T47D (cell line): ENCODE measurements at regions not wholly inside any gene's neighbourhood (a gene's known extent, or its start where the extent isn't known, plus 50 kb on each side); places are given as distances from the start of the nearest gene placed in this dataset.
"Not testable (repeated sequence)": the region's sequence is repeated elsewhere in the genome, so short reads cannot be mapped to it uniquely, and the experiment has no call there.

ENCODE experiments used
- DNase-seq, 2 experiments: peaks; one replicate each; pipeline versions ENCODE4 v3.0.0 to v3.0.0-alpha.2; 2011 to 2012; ENCODE audit warnings: low read depth in 1 of 2, low spot score in 1 of 2
- JUND ChIP-seq: IDR thresholded peaks from 2 replicates; pipeline ENCODE4 v1.6.1; 2012; ENCODE audit warnings: low read depth
- in situ Hi-C: cut with HindIII; loops from 2 replicates; pipeline ENCODE4 v1.10.0; 2016; ENCODE audit warnings: low sequenced_read_pairs, low pct_unique_long_range_greater_than_20kb

DNA sequence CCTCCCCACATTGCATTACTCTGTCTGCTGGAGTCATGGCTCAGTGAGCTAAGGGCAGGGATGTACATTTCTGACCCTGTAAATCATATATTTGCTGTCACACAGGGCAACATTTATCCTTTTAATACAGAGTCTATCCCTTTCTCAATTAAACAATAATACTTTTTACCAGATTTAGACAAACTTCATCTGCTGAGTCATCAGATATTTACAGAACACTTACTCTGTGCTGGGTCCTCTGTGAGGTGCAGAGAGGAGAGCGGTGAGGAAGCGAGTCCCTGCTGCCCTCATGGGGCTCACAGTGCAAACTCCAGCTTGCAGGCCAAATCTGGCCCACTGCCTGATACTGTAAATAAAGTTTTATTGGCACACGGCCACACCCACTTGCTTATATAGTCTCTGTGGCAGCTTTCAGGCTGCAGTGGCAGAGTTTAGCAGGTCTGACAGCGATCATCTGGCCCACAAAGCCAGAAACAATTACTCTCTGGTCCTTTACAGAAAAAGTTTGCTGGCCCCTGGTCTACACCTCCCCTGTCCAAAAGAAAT is 144.5 kb downstream of the CDH26 start:
- TF ChIP-seq JUND = no peak
- in situ Hi-C loops = no loop called here
- peak in 1 of 2 experiments; percentile 18 for DNase-seq

DNA sequence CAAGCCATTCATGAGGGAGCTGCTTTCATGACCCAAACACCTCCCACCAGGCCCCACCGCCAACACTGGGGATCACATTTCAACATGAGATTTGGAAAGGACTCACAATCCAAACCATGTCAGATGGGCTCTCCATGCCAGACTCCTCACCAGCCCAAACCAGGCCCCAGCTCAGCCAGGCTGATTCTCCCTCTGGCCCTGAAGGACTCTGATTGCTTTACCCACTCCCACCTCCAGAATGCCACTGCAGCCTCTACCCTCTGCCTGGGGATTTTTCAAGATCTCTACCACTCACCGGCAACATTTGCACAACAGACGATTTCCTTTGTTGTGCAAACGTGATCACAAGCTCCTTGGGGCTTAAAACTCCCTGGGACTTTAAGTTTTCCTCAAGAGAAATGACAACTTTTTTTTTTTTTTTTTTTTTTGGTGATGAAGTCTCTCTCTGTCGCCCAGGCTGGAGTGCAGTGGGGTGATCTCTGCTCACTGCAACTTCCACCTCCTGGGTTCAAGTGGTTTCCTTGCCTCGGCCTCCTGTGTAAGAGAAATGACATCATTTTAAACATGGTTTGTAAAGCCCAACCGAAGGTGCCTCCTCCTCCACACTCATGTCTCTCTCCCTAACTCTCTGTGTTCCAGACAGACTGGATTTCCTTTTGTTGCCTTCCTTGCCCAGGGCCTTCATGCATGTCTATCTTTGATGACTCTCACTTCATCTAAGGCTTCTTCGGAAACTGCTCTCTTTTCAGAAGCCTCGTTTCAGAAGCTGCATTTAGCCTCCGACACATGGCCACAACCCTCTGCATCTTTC is 147.0 kb downstream of the CDH26 start:
- DNase-seq = no peak
- in situ Hi-C loops = no loop called here
- TF ChIP-seq JUND = no peak

DNA sequence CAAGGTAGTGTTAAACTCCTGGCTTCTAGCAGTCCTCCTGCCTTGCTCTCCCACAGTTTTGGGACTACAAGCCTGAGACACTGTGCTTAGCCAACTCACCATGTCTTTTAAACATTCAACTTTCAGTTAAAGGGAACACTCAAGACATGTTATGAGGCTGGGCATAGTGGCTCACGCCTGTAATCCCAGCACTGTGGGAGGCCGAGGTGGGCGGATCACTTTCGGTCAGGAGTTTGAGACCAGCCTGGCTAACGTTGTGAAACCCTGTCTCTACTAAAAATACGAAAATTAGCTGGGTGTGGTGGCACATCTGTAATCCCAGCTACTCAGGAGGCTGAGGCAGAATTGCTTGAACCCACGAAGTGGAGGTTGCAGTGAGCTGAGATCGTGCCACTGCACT is 148.0 kb downstream of the CDH26 start:
- in situ Hi-C loops, DNase-seq: not testable (repeated sequence)

DNA sequence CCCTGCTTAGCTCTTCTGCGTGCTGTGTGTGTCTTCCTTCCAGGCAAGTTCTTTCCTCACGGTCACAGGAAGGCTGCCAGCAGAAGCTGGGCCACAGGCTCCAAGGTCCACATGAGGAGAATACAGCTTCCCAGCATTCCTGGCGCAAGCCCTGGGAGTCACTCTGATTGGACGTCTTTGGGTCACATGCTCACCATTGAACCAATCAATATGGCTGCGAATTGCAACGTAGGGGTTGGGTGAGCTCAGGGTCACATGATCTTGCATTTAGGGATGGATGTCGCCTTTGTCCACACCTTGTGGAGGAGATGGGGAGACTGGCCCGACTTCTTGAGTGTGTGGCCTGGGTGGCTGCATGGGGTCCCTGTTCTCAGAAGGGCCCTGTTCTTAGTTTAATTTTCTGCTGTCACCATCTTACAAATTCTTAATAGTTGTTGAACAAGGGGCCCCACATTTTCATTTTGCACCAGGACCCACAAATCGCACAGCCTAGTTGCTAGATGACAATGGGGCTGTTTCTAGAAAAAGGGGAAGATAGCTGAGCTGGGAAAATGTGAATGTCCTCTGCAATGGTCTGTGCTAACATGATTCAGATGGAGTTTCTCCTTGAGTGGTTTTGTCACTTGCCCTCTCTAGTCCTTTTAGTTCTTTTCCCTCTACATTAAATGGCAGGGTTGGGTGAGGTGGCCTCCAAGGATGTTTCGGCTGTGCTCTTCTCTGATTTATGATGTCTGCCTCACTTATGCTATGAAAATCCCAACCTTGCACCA is 149.6 kb downstream of the CDH26 start:
- TF ChIP-seq JUND = no peak
- in situ Hi-C loops = no loop called here
- DNase-seq = no peak

DNA sequence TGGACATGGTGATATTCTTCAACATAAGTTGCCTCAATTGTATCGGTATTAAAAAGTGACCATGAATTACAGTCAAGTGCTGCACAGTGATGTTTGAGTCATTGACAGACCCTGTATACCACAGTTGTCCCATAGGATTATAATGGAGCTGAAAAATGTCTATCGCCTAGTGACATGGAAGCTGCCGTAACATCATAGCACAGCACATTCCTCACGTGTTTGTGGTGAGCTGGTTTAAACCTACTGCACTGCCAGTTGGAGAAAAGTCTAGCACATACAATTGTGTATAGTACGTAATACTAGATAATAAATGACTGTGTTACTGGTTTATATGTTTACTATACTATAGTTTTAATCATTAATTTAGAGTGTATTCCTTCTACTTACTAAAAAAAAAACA is 150.2 kb downstream of the CDH26 start:
- TF ChIP-seq JUND = no peak

DNA sequence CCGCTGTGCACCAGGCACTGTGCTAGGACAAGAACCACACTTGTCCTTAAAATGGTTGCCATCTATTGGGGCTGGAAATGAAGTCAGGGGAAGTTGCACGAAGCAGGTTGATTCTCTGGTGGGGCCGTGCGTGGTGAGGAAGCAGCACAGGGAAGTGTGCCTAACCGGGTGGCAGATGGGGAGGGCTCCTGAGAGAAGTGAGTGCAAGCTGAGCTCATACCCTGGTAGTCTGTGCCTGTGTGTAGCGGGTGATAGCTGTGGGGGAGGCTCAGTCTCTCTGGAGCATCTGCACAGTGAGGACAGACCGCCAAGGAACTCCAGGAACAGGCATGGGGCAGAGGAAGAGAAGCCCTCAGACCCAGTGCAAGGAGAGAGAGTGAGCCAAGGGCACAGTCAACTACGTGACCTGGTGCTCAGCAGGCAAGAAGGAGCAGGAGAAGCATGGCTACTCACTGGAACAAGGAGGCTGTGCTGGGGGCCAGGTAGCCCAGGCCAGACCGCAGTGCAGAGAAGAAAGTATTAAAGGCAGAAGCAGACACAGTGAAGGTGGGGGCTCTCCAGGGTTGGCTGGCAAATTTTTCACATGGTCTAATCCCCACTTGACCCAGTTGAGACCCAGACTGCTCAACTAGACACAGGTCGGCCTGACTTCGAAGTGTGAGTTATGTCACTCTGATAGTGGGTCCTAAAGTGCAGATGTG is 155.0 kb downstream of the CDH26 start:
- DNase-seq = no peak
- TF ChIP-seq JUND = no peak
- in situ Hi-C loops = no loop called here

More for the DNA sequence above, 150.2 kb downstream of the CDH26 start:
- in situ Hi-C loops = no loop called here
- DNase-seq = peak in 1 of 2 experiments; percentile 63

DNA sequence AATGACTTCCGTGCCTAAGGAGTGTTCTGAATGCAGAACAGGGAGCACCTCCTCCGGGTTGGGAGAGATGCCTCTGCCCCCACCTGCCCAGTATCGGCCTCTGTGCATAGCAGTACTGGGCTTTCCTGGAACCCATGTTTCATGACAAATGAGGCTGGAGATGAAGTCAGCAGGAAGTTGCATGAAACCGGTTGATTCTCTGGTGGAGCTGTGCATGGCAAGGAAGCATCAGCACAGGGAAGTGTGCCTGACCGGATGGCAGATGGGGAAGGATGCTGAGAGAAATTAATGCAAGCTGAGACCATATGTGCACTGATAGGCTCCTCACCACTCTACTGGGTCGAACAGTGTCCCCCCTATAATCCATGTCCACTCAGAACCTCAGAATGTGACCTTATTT is 155.5 kb downstream of the CDH26 start:
- in situ Hi-C loops = no loop called here
- TF ChIP-seq JUND = no peak
- no peak for DNase-seq

DNA sequence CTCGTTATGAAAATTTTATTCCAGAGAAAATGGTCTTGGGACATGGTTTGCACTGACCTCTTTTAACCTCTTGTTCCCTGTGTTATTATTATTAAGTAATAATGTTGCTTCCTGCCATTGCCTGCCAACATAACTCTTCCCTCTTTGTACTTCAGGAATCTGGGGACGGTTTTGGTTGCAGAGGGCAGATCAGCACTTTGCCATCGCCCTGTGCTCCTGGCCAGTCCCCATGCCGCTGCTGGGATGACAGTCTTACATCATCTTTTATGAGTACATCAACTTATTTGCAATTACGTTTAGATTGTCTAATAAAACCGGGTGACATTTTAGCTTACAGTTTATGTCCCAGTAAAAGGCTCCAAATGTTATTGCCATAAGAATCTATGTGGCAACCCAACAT is 157.2 kb downstream of the CDH26 start:
- in situ Hi-C loops = no loop called here
- no peak for TF ChIP-seq JUND
- no peak for DNase-seq

DNA sequence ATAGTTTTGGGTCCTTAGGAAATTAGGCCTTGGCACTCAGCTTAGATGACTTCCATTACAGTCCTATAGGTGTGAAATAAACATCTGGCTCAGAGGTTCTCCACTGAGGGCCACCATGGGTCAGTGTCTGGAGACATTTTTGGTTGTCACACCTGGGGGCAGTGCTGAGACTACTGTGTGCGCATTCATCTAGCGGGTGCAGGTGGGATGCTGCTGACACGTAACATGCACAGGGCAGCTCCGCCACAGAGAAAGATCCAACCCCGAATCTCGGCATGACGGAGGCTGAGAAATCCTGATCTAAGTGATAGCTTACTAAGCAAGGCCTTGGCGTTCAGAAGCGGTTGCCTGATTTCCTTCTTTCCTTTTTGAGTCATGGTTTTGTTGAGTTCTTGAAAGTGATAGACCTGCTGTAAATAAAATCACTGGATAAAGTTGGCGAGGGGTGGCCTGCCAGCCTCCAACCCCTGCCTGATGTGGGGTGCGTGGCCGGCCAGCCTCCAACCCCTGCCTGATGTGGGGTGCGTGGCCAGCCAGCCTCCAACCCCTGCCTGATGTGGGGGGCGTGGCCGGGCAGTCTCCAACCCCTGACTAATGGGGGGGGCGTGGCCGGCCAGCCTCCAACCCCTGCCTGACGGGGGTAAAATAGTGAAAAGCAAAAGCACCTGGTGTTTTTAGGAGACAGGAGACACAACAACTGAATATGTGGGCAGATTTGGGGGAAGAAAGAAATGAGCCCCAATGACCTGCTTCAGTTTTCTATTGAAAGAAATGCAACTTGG is 158.1 kb downstream of the CDH26 start:
- no peak for TF ChIP-seq JUND
- in situ Hi-C loops = no loop called here
- no peak for DNase-seq

DNA sequence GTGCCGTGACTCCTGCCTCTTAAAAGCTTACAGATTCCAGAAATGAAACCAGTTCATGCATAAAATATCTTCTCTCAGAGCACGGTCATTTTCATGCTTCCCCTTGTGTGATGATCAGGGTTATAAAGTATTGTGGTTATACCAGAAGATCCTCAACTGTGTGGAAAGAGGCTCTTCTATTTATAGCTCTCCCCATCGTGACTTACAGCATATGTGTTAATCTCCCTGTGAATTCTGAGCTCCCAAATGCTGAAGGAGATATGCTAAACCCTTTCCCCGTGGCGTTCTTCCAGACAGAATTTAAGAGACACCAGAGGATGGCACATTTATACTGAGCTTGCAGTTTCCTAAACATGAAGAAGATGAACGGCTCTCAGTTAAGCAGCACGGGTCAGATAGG is 158.8 kb downstream of the CDH26 start:
- in situ Hi-C loops = no loop called here
- TF ChIP-seq JUND = no peak
- DNase-seq = no peak

DNA sequence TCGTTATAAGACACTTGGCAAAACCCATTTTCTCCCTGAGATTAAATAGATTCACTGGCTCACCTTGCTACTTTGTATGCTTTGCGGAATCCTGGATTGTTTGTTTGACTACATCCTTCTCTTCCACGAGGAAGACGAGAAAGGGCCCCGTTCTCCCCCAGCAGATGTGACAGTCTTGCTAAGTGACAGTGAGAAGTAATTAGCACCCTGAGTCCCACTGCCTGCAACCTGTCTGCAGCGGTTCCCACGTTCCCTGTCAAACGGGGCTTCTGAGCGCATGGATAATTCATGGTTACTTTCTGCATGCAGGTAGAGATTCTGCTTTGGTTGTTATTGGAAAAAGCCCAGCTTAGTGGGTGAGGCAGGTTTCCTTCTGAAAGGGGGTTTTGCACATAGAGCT is 163.7 kb downstream of the CDH26 start:
- no peak for TF ChIP-seq JUND
- in situ Hi-C loops = no loop called here
- DNase-seq = no peak

DNA sequence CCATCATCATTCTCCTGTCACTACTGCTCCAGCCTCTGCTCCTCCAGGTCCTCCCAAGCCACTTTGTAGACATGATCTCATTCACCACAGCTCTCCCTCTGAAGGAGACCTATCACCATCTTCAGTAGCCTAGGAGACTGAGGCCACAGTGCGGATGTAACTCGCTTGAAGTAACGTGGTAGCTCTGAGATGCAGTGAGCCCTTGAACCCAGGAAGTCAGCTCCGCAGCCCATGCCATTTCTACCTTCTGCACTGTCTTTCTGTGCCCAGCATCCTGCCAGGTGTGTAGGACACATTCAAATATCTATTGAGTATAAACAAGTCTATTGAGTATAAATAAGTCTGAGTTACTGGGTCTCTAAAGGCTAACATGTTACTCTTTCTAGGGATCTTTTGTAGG is 164.4 kb downstream of the CDH26 start:
- in situ Hi-C loops = no loop called here
- TF ChIP-seq JUND = no peak
- DNase-seq = no peak
